H1 (cell line): ENCODE measurements at regions not wholly inside any gene's neighbourhood (a gene's known extent, or its start where the extent isn't known, plus 50 kb on each side); places are given as distances from the start of the nearest gene placed in this dataset.

Experiments used
- ATF3 ChIP-seq: IDR thresholded peaks from 2 replicates; pipeline ENCODE4 v1.6.1; 2011; ENCODE audit warnings: low read depth, mild to moderate bottlenecking, low read length; ENCODE audit not compliant: insufficient read depth
- CHD7 ChIP-seq: fragments of 300-600 bp; sonication (generic); IDR thresholded peaks from 2 replicates; pipeline ENCODE4 v1.7.1; 2012; ENCODE audit warnings: low read length, moderate library complexity, mild to moderate bottlenecking, inconsistent platforms; ENCODE audit not compliant: insufficient replicate concordance
- CTBP2 ChIP-seq: IDR thresholded peaks from 2 replicates; pipeline ENCODE4 v1.7.0; 2011; ENCODE audit warnings: borderline replicate concordance, mild to moderate bottlenecking, moderate library complexity, mixed read lengths, low read length; ENCODE audit not compliant: insufficient read depth, insufficient read length
- EP300 ChIP-seq, 2 experiments: IDR thresholded peaks; 1 replicate in 1 of 2; 2 replicates in 1 of 2; pipeline ENCODE4 v1.6.1; 2011 to 2012; ENCODE audit warnings: low read depth in 2 of 2, low read length in 2 of 2, mild to moderate bottlenecking in 2 of 2, borderline replicate concordance in 1 of 2, inconsistent platforms in 1 of 2, moderate library complexity in 1 of 2
- FOSL1 ChIP-seq: IDR thresholded peaks from 2 replicates; pipeline ENCODE4 v1.6.1; 2011; ENCODE audit warnings: mild to moderate bottlenecking, low read depth, low read length, moderate library complexity; ENCODE audit not compliant: insufficient read depth
- GTF2F1 ChIP-seq: IDR thresholded peaks from 2 replicates; pipeline ENCODE4 v1.6.1; 2012; ENCODE audit warnings: low read depth, low read length, improper control_type of control experiment, borderline replicate concordance
- POLR2AphosphoS5 ChIP-seq: IDR thresholded peaks from 2 replicates; pipeline ENCODE4 v1.6.1; 2011; ENCODE audit warnings: low read depth, low read length
- RAD21 ChIP-seq, 2 experiments: IDR thresholded peaks in 1 of 2; conservative IDR thresholded peaks in 1 of 2; 2 replicates each; pipeline ENCODE4 v1.6.1; 2011; ENCODE audit warnings: low read depth in 2 of 2, low read length in 2 of 2, improper control_type of control experiment in 1 of 2, inconsistent platforms in 1 of 2, mild to moderate bottlenecking in 1 of 2, moderate library complexity in 1 of 2
- RFX5 ChIP-seq: IDR thresholded peaks from 2 replicates; pipeline ENCODE4 v1.6.1; 2011; ENCODE audit warnings: low read depth, low read length, improper control_type of control experiment, borderline replicate concordance
- RNF2 ChIP-seq: fragments of 200-900, 300-1000 bp; sonication (generic); IDR thresholded peaks from 2 replicates; pipeline ENCODE4 v1.7.1; 2016; ENCODE audit warnings: borderline replicate concordance, low read depth, mild to moderate bottlenecking, antibody characterized with exemption, low read length; ENCODE audit not compliant: poor library complexity, severe bottlenecking; ENCODE audit errors: missing control alignments

- TF ChIP-seq CHD7 (no peak), FOSL1 (no peak), CTBP2 (no peak), ATF3 (no peak), EP300 (IDR thresholded peaks at IDR 0.05; ENCODE audit: borderline replicate concordance in 1 of 2, low read depth in 2 of 2, low read length in 2 of 2) (no peak), RFX5 (no peak), GTF2F1 (no peak), POLR2AphosphoS5 (no peak), RAD21 (IDR thresholded peaks at IDR 0.05 in 1 of 2, conservative IDR thresholded peaks at IDR 0.05 in 1 of 2; ENCODE audit: low read depth in 2 of 2, low read length in 2 of 2) (no peak), RNF2 (no peak)
These were observed 104.3 kb upstream of the SLC38A4 start (continued) for GRCh38 chr12:46930101-46930500.
